Keratinocyte (primary cell): ENCODE measurements at regions not wholly inside any gene's neighbourhood (a gene's known extent, or its start where the extent isn't known, plus 50 kb on each side); places are given as distances from the start of the nearest gene placed in this dataset.

Experiments
- EZH2 ChIP-seq: IDR thresholded peaks from one replicate; pipeline ENCODE4 v1.6.1; 2012; ENCODE audit warnings: inconsistent platforms, mild to moderate bottlenecking, low read length, moderate library complexity
- TF ChIP-seq, protein P1 (sequence below), 3 experiments: IDR thresholded peaks in 1 of 3; conservative IDR thresholded peaks in 1 of 3; optimal IDR thresholded peaks in 1 of 3; 2 replicates in 2 of 3; 3 replicates in 1 of 3; pipeline versions ENCODE3 to v1.5.1; 2011; ENCODE audit warnings: low read length in 3 of 3, mild to moderate bottlenecking in 3 of 3, moderate library complexity in 2 of 3, control low read depth in 1 of 3, inconsistent platforms in 1 of 3; ENCODE audit not compliant: insufficient read depth in 2 of 3; ENCODE audit errors: extremely low read depth in 1 of 3

DNA sequence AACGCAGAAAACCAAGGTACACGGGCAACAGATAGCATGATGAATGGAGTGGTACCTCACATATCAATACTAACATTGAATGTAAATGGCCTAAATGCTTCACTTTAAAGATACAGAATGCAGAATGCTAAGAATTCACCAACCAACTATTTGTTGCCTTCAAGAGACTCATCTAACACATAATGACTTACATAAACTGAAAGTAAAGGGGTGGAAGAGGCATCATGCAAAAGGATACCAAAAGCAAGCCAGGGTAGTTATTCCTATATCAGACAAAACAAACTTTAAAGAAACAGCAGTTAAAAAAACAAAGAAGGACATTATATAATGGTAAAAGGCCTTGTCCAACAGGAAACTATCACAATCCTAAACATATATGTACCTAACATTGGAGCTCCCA lies 137.1 kb upstream of the APP start:
- TF ChIP-seq, protein P1, sequence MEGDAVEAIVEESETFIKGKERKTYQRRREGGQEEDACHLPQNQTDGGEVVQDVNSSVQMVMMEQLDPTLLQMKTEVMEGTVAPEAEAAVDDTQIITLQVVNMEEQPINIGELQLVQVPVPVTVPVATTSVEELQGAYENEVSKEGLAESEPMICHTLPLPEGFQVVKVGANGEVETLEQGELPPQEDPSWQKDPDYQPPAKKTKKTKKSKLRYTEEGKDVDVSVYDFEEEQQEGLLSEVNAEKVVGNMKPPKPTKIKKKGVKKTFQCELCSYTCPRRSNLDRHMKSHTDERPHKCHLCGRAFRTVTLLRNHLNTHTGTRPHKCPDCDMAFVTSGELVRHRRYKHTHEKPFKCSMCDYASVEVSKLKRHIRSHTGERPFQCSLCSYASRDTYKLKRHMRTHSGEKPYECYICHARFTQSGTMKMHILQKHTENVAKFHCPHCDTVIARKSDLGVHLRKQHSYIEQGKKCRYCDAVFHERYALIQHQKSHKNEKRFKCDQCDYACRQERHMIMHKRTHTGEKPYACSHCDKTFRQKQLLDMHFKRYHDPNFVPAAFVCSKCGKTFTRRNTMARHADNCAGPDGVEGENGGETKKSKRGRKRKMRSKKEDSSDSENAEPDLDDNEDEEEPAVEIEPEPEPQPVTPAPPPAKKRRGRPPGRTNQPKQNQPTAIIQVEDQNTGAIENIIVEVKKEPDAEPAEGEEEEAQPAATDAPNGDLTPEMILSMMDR (optimal IDR thresholded peaks at IDR 0.05 in 1 of 3, IDR thresholded peaks at IDR 0.05 in 1 of 3, conservative IDR thresholded peaks at IDR 0.05 in 1 of 3; ENCODE audit: extremely low read depth in 1 of 3, insufficient read depth in 2 of 3, low read length in 3 of 3), result no peak
- no peak for TF ChIP-seq EZH2
